Fibroblast of lung (primary cell): ENCODE measurements at regions not wholly inside any gene's neighbourhood (a gene's known extent, or its start where the extent isn't known, plus 50 kb on each side); places are given as distances from the start of the nearest gene placed in this dataset.

ENCODE experiments used
- EZH2 ChIP-seq: IDR thresholded peaks from 2 replicates; pipeline ENCODE4 v1.5.1; 2012; ENCODE audit warnings: low read length, control low read depth, mild to moderate bottlenecking; ENCODE audit errors: missing control alignments
- TF ChIP-seq, protein P1 (sequence below), 2 donors: IDR thresholded peaks in 1 of 2; conservative IDR thresholded peaks in 1 of 2; 1 replicate in 1 of 2; 2 replicates in 1 of 2; pipeline ENCODE4 v1.5.1; 2011 to 2012; ENCODE audit warnings: low read length in 2 of 2, control low read depth in 1 of 2, inconsistent platforms in 1 of 2, low read depth in 1 of 2, mild to moderate bottlenecking in 1 of 2

DNA sequence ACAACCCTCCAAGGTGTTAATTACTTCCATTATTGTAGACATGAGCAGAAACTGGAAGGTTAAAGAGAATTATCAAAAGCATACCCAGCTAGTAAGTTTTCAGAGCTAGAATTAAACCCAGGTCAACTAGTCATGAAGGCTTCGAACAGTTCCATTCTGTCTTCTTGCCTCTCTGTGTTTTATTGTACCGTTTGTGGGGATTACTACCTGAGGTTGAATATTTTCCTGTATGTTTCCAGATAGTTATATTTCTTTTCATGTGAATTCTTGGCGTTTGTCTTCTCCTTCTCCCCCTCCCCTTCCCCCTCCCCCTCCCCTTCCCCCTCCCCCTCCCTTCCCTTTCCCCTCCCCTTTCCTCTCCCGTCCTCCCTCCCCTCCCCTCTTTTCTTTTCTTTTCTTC is 218.0 kb upstream of the GALNT17 start:
- TF ChIP-seq, protein P1, sequence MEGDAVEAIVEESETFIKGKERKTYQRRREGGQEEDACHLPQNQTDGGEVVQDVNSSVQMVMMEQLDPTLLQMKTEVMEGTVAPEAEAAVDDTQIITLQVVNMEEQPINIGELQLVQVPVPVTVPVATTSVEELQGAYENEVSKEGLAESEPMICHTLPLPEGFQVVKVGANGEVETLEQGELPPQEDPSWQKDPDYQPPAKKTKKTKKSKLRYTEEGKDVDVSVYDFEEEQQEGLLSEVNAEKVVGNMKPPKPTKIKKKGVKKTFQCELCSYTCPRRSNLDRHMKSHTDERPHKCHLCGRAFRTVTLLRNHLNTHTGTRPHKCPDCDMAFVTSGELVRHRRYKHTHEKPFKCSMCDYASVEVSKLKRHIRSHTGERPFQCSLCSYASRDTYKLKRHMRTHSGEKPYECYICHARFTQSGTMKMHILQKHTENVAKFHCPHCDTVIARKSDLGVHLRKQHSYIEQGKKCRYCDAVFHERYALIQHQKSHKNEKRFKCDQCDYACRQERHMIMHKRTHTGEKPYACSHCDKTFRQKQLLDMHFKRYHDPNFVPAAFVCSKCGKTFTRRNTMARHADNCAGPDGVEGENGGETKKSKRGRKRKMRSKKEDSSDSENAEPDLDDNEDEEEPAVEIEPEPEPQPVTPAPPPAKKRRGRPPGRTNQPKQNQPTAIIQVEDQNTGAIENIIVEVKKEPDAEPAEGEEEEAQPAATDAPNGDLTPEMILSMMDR (conservative IDR thresholded peaks at IDR 0.05 in 1 of 2, IDR thresholded peaks at IDR 0.05 in 1 of 2; ENCODE audit: low read depth in 1 of 2, low read length in 2 of 2): no peak
- TF ChIP-seq EZH2: no peak
